ENCODE measurements at regions not wholly inside any gene's neighbourhood (a gene's known extent, or its start where the extent isn't known, plus 50 kb on each side); places are given as distances from the start of the nearest gene placed in this dataset.

GRCh38 chr10:125227546-125227945, 67.2 kb upstream of the CTBP2 start:
- TF ChIP-seq CTCF (IDR thresholded peaks at IDR 0.05; ENCODE audit: insufficient read depth, low read depth, low read length, missing control alignments), result no peak

DNA sequence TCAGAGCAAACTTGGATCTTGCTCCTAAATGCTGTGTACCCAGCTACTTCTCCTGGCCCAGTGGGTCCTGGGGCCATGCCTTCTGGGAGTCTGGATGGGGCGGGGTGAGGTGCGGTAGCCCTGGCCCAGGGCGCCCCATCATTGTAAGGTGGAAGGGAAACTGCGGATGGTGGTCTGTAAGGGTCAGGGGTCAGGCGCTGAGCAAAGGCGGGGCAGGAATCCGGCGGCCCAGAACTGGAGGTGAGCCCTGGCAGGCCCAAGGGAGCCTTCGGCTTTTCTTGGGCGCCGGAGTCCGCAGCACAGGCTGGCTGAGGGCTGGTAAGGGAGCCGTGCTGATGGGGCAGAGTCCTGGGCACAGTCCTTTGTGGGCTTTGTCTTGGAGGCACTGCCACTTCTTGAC, 66.5 kb upstream of the CTBP2 start:
- no peak for DNase-seq (ENCODE audit: low read depth)
- no peak for TF ChIP-seq CTCF (IDR thresholded peaks at IDR 0.05; ENCODE audit: insufficient read depth, low read depth, low read length, missing control alignments)
- H3K4me3 ChIP-seq (ENCODE audit: low read length), result no peak overlapping the region

More at GRCh38 chr10:125227546-125227945, 67.2 kb upstream of the CTBP2 start:
- DNase-seq (ENCODE audit: low read depth), result no peak
- no peak overlapping the region for H3K4me3 ChIP-seq (ENCODE audit: low read length)

DNA sequence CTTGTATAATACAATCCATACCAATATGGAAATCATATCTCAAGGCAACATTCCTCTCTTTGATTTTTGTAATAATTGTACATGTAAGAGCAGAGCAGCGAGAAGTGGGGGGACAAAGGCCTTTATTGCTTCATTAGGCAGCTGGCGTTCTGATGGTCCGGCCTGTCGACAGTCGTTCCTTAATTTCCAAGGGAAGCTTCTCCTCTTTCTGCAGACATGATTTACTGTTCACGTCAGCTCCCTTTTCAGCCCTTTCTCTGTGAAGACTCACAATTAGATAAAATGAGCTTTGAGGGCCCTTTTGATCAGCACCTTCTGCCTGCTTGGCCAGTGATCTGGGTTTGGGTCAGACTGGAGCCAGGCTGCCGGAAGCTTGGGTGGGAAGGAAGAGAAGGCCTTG, 65.6 kb upstream of the CTBP2 start:
- DNase-seq (ENCODE audit: low read depth), result no peak
- no peak for TF ChIP-seq CTCF (IDR thresholded peaks at IDR 0.05; ENCODE audit: insufficient read depth, low read depth, low read length, missing control alignments)
- H3K4me3 ChIP-seq (ENCODE audit: low read length), result no peak overlapping the region

GRCh38 chr10:125225051-125225450, 64.7 kb upstream of the CTBP2 start:
- no peak overlapping the region for H3K4me3 ChIP-seq (ENCODE audit: low read length)
- no peak for DNase-seq (ENCODE audit: low read depth)
- no peak for TF ChIP-seq CTCF (IDR thresholded peaks at IDR 0.05; ENCODE audit: insufficient read depth, low read depth, low read length, missing control alignments)

DNA sequence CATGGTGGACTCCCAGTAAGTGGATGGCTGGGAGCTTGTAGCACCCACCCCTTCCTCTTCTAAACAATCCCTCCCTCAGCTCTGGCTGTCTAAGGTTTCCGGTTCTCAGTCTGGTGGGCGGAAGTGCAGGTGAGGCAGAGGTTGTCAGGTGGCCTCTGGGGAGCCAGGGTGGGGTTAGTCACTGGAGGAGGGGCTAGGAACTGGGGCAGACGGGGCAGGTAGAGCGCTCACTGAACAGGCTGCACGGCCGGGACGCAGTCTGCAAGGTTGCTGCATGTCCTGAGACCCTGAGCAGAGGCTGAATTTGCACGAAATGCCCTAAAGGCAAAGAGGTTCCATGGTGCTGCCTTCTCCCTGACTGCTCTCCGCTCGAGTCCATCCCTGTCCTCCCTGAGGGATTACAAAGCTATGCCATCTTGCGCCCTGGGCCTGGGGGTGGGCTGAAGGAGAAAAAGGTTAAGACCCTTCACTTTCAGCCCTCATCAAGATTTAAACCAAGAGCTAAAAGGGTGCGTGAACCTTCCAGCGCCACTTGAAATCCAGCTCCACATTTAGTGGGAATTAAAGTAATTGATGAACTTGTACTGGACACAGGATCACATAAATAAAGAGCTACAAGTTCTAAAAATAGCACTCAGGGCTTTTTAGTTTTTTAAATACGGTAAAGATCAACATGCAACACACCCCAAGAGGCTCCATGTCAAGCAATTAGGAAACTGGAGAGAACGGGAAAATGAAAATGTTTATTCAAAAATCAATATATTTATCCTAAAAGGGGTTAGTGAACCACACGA, 62.3 kb upstream of the CTBP2 start:
- no peak overlapping the region for H3K4me3 ChIP-seq (ENCODE audit: low read length)
- no peak for TF ChIP-seq CTCF (IDR thresholded peaks at IDR 0.05; ENCODE audit: insufficient read depth, low read depth, low read length, missing control alignments)
- no peak for DNase-seq (ENCODE audit: low read depth)

GRCh38 chr10:125221716-125222115, 61.4 kb upstream of the CTBP2 start:
- no peak overlapping the region for H3K4me3 ChIP-seq (ENCODE audit: low read length)
- no peak for TF ChIP-seq CTCF (IDR thresholded peaks at IDR 0.05; ENCODE audit: insufficient read depth, low read depth, low read length, missing control alignments)
- no peak for DNase-seq (ENCODE audit: low read depth)

DNA sequence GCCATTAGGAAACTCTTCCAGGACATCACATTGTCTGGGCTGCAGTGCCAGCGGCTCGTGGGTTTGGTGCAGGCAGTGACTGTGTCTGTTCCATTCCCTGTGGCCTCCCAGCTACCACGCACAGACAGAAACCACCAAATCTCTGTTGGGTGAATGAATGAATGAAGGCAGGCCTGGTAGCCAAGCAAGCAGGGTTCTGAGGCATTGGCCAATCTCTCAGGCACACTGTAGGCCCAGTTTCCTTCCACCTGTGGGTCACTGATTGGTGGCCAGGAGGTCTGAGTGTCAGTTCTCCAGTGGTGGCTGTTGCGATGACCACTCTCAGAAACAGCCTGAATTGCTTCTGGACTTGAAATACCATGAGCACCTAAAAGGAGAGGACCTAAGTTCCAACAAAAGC, 59.4 kb upstream of the CTBP2 start:
- DNase-seq (ENCODE audit: low read depth), result no peak
- no peak for TF ChIP-seq CTCF (IDR thresholded peaks at IDR 0.05; ENCODE audit: insufficient read depth, low read depth, low read length, missing control alignments)

More for the DNA sequence above, 59.4 kb upstream of the CTBP2 start:
- H3K4me3 ChIP-seq (ENCODE audit: low read length), result no peak overlapping the region

Measured in epithelial cell of esophagus (primary cell).